ENCODE measurements at regions not wholly inside any gene's neighbourhood (a gene's known extent, or its start where the extent isn't known, plus 50 kb on each side); places are given as distances from the start of the nearest gene placed in this dataset.
"Not testable (repeated sequence)": the region's sequence is repeated elsewhere in the genome, so short reads cannot be mapped to it uniquely, and the experiment has no call there.

GRCh38 chr14:22100764-22101120 lies 427.1 kb upstream of the OR4E1 start:
- not testable (repeated sequence) for TF ChIP-seq CEBPB (IDR thresholded peaks at IDR 0.05; ENCODE audit: borderline replicate concordance in 1 of 2, low read depth in 2 of 2, low read length in 2 of 2); BCL11A (IDR thresholded peaks at IDR 0.05; ENCODE audit: low read depth, low read length); ASH2L (IDR thresholded peaks at IDR 0.05; ENCODE audit: borderline replicate concordance, low read depth); NRF1 (conservative IDR thresholded peaks at IDR 0.05; ENCODE audit: low read depth, low read length); RAD21 (IDR thresholded peaks at IDR 0.05; ENCODE audit: insufficient read depth, low read depth, low read length); CTCF (IDR thresholded peaks at IDR 0.05 in 2 of 3, conservative IDR thresholded peaks at IDR 0.05 in 1 of 3; ENCODE audit: control insufficient read depth in 2 of 3, extremely low read depth in 1 of 3, insufficient read depth in 1 of 3, low read depth in 3 of 3, low read length in 3 of 3)
- TF ChIP-seq, protein P1, sequence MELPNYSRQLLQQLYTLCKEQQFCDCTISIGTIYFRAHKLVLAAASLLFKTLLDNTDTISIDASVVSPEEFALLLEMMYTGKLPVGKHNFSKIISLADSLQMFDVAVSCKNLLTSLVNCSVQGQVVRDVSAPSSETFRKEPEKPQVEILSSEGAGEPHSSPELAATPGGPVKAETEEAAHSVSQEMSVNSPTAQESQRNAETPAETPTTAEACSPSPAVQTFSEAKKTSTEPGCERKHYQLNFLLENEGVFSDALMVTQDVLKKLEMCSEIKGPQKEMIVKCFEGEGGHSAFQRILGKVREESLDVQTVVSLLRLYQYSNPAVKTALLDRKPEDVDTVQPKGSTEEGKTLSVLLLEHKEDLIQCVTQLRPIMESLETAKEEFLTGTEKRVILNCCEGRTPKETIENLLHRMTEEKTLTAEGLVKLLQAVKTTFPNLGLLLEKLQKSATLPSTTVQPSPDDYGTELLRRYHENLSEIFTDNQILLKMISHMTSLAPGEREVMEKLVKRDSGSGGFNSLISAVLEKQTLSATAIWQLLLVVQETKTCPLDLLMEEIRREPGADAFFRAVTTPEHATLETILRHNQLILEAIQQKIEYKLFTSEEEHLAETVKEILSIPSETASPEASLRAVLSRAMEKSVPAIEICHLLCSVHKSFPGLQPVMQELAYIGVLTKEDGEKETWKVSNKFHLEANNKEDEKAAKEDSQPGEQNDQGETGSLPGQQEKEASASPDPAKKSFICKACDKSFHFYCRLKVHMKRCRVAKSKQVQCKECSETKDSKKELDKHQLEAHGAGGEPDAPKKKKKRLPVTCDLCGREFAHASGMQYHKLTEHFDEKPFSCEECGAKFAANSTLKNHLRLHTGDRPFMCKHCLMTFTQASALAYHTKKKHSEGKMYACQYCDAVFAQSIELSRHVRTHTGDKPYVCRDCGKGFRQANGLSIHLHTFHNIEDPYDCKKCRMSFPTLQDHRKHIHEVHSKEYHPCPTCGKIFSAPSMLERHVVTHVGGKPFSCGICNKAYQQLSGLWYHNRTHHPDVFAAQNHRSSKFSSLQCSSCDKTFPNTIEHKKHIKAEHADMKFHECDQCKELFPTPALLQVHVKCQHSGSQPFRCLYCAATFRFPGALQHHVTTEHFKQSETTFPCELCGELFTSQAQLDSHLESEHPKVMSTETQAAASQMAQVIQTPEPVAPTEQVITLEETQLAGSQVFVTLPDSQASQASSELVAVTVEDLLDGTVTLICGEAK (IDR thresholded peaks at IDR 0.05; ENCODE audit: borderline replicate concordance) = not testable (repeated sequence)
